GM12872 (cell line): ENCODE measurements at regions not wholly inside any gene's neighbourhood (a gene's known extent, or its start where the extent isn't known, plus 50 kb on each side); places are given as distances from the start of the nearest gene placed in this dataset.

Experiments
- CTCF ChIP-seq: IDR thresholded peaks from 3 replicates; pipeline ENCODE4 v1.5.1; 2011; ENCODE audit warnings: low read depth, mild to moderate bottlenecking, low read length, moderate library complexity; ENCODE audit not compliant: insufficient read depth

DNA sequence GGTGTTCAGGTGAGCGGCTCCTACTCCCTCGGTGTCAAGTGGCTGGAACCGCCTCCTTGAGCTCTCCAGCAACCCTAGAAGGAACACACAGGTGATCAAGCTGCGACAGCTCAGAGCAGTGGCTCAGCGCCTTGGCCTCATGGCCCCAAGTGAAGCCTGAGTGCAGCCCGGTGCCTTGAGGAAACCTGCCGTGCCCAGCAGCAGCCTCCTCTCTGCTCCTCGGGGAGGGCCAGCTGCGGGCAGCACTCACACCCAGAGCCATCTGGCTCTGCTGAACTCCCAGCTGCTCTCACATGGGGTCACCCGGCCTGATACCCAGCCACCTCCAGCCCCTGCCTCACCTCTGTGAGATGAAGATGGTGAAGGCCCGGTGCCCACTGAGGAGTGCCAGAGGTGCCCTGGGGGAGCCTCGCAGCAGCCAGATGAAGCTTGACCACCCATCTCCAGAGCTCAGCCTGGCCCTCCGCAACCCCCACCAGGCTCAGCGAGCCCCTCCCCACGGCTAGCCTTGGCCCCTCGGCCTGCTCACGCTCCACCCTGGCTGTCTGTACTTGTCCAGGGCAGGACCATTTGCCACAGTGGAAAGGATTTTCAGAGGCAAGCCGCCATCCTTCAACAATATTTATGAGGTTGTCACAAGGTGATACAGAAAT, 70.6 kb upstream of the RAB6C start:
- no peak for TF ChIP-seq CTCF

- no peak for TF ChIP-seq CTCF
Observed at GRCh38 chr2:129909651-129910418, 69.6 kb upstream of the RAB6C start.

DNA sequence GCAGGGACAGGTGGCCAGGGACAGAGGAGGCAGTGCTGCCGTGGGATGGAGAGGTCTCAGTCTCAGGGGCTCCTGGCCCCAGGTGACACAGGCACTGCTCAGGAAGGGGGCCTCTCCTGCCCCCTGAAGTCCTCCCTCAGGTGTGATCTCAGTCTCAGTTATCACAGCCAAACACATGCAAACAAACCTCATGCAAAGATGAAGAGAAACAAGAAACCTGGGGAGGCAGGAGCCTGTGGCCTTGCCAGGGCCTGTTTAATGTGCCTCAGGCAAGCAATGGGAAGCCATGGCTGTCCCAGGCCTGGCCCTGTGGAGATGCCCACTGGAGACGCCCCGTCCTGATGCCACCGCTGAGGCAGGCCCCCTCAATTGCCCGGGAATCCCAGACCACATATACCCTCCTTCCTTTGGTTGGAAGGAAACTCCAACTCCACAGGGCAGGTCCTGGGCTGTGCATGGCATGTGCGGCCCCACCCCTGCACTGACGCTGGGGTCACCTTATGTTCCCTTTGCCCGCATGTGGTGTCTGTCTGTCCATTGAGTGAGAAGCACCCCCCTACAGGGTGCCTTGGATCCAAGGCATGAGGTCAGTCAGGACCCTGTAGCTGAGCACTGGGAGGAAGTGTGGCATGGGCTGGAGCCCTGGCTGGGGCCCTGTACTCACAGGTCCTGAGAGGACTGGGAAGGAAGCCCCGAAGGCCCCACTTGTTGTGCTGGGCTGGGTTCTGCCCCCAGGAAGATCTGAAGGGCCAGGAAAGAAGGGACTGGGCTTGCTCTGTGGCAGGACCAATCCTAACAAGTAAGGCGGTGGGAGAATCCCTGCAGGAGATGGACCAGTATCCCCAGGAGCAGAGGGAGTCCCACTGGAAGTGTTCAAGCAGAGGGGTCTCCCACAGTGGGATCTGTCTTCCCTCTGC, 68.8 kb upstream of the RAB6C start:
- no peak for TF ChIP-seq CTCF

DNA sequence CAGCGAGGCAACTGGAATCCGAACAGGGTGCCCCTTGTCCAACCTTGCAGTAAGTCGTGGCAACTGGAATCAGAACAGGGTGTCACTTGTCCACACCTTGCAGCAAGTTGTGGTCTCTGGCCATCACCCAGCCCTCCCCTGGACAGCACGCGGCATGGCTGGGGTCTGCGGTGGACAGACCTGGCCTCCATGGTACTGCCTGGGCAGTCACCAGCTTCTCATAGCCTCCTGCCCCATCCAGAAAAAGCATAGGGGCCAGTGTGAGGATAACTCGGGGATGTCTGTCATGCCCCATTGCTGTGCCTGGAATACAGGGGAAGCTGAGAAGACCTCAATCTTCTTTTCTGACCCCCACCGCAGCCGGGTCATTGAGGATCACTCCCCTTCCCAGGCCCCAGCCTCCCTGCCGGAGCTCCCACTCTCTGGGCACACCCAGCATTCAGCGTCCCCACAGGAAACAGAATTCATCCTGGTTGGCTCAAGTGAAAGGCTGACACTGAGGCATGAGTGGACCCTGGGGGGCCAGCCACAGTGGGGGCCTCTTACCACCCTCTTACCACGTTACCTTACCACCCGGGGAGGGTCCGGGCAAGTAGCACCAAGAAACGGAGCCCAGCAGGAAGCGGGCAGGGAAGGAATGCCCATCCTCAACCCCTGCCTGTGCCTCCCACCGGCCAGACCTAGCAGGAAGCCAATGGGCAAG, 68.0 kb upstream of the RAB6C start:
- no peak for TF ChIP-seq CTCF

GRCh38 chr2:129912066-129912820, 67.2 kb upstream of the RAB6C start:
- TF ChIP-seq CTCF: no peak

- TF ChIP-seq CTCF: no peak
Observed at GRCh38 chr2:129912871-129913694, 66.4 kb upstream of the RAB6C start.
